Head of caudate nucleus (tissue), 42 donors: ENCODE measurements at regions not wholly inside any gene's neighbourhood (a gene's known extent, or its start where the extent isn't known, plus 50 kb on each side); places are given as distances from the start of the nearest gene placed in this dataset.

ENCODE experiments used
- DNase-seq, 42 donors: peaks; one replicate each; pipeline versions ENCODE4 v3.0.0 to v3.0.0-alpha.2; 2020 to 2021; ENCODE audit warnings: mixed read lengths in 7 of 42
- intact Hi-C: fragments of 100-400 bp; cut with DNase I; formaldehyde crosslinking; loops from one replicate; pipeline ENCODE4 v1.15.0; 2022

DNA sequence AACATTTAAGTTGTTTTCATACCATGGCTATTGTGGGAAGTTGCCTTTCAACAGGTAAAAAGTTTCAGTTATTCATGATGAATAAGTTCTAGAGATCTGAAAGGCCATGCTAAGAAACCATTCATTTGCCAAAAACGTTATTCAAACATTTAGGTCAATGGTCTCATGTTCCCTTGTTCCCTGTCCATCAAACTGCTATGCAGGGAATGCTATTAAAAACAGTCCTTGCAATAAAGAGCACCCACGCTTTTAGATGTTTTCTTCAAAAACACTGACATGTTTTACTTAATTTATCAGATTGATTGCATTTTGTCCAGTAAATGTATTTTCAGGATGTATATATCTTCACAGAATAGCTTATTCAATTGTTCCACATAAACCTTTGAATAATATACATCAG lies 573.2 kb upstream of the PCDH20 start:
- intact Hi-C loops = no loop called here
- DNase-seq = no peak

DNA sequence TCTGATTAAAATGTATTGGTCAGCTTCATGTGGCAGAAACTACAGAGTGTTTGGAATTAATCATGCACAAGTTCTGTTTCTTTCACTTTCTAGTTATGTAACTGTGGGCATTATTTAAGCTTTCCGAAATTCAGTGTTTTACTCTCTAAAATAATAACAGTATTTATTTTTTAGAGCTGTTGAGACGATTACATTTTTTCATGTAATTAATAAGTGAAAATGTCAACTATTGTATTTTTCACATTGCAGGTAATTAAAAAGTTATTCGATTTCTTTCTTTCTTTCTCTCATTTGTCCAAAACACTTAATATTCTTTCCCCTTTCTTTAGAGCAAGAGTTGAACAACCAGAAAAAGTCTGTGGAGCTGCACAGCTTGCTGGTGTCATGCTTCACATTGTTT lies 559.4 kb upstream of the PCDH20 start:
- no peak for DNase-seq
- intact Hi-C loops = no loop called here

DNA sequence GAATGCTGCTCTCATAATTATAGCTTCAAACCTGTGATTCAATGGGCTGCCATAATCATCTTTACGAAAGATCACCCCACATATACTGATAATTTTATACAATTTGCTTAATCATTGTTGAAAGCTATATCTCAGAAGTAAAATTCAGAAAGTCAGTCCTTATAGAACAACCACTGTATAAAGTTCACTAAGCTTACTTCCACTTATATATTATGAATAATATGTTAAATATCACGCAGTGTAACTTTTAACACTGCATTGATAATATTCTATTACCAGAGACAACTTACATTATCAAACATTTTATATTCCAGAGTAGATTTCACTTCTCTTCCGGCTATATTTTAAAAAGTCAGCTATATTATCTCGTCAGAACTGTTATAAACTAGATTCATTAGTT lies 550.1 kb upstream of the PCDH20 start:
- intact Hi-C loops = no loop called here
- DNase-seq = no peak

DNA sequence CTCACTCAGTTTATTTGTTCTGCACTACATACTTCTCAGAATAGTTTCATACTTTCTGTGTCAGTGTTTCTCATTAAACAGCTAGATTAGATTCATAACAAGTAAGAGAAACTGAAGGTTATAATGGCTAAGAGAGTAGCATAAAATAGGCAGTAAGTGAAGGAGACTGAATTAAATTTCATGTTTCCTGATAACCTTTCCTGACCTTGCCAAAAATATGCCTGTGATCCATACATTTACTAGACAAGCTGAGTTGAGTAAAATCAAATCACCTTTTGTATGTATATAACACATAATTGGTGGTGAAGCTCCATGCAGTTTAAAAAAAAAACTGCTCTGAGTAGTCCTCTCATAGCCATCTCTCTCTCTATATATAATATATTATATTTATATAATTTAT lies 545.3 kb upstream of the PCDH20 start:
- DNase-seq = no peak
- intact Hi-C loops = no loop called here

DNA sequence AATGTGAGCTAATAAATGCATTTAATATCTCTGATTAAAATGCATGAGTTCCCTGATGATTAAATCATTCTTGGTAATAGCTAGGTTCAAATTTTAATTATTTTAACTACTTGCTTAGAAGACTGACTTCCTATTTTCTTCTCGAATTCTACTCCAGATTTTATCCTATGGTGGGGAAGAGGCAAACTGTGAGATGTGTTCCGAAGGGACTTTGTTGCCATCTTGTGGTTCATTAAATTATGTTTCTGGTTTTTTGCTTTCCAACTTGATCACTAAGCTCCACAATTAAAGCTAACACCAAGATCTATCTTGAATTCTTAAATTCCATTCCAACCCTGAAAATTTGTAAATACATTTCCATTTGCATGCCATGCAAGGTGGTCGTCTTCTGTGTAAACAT lies 538.4 kb upstream of the PCDH20 start:
- peak in 6 of 42 donors; percentile 2 to 53 (median 12) for DNase-seq
- intact Hi-C loops = no loop called here

DNA sequence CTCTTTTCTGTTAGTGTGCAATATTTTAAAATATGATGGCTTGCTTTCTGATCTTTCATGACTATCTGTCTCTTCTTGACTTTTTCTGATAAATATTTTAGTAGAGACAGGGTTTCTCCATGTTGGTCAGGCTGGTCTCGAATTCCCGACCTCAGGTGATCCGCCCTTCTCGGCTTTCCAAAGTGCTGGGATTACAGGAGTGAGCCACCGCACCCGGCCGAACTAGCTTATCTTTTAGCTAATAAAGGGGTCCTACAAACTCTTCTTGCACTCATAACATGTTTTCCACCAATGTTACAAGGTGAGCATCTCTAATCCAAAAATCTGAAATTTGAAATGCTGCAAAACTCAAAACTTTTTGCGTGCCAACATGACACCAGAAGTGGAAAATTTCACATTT lies 535.2 kb upstream of the PCDH20 start:
- intact Hi-C loops = no loop called here
- no peak for DNase-seq

DNA sequence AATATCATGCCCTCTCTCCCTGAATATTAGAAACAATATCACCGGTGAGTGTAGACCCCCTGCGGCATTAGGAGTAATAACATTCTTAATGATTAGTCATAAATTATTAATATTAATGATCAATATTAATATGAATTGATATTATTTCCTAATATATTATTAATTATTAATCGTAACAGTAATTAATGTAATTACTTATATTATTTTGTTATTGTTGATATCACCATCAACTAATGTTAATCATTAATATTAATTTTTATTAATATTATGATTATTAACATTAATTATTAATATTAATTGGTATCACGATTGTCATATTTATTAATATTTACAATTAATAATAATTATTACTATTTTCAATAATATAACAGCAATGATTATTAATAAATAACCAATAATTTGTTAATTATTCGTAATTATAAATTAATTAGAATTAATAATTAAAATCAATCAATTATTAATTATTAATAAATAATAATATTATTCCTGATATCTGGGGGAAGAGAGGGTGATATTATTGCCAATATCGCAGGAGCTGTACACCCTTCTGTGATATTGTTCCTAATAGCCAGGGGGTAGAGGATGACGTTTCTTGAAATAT lies 528.8 kb upstream of the PCDH20 start:
- intact Hi-C loops = no loop called here
- no peak for DNase-seq

DNA sequence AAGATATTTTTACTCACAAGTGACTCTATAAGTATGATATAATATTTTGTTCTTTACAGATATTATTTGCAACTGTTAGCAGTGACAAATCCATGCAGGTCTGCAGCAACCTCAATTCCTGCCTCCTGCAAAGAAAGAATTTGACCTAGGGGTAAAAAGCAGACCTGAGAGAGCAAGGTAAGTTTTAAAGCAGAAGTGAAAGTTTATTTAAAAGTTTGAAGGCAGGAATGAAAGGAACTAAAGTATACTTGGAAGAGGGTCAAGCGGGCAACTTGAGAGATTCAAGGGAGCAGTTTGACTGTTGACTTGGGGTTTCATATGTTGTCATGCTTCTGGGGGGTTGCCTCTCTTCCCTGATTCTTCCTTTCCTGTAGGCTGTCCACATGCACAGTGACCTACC lies 520.1 kb upstream of the PCDH20 start:
- DNase-seq = no peak
- intact Hi-C loops = no loop called here

DNA sequence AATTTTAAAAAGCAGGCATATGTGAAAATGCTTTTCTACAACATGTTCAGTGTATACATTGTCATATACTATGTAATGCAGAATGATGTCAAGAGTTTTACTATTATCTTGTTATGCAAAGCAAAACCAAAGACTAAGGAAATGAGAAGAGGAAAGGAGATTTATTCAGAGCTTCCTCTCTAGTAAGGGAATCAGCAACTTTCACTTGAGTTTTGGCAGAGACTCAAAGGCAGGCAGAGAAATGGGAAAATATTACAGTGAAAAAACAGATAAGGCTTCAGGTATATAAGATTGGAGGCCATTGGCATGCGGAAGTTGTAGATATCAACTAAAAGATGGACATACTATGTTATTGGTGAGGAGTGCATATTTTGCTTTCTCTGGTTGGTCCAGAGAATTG lies 512.0 kb upstream of the PCDH20 start:
- DNase-seq = no peak
- intact Hi-C loops = no loop called here

DNA sequence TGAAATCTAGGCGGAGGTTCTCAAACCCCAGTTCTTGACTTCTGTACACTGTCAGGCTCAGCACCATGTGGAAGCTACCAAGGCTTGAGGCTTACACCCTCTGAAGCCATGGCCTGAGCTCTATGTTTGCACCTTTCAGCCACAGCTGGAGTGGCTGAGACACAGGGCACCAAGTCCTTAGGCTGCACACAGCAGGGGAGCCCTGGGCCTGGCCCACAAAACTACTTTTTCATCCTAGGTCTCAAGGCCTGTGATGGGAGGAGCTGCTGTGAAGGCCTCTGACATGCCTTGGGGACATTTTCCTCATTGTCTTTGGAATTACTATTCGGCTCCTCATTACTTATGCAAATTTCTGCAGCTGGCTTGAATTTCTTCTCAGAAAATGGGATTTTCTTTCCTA lies 503.2 kb upstream of the PCDH20 start:
- no peak for DNase-seq
- intact Hi-C loops = no loop called here

DNA sequence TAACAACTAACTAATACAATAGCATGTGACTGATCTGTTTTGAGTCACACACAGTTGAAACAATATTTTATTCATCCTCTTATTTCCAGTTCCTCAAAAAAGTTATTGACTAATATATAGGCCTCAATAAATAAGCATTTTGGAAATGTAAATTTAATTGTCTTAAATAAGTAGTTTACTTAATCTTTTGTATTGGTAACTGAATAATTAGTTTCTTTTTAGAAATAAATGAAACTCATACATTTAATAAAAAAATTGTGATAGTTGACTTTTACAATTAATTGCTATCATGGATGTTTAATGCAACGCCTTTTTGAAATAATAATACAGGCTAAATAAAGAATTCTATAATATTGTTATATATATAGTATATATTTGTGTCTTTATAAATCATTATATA lies 500.8 kb upstream of the PCDH20 start:
- DNase-seq = no peak
- intact Hi-C loops = no loop called here

DNA sequence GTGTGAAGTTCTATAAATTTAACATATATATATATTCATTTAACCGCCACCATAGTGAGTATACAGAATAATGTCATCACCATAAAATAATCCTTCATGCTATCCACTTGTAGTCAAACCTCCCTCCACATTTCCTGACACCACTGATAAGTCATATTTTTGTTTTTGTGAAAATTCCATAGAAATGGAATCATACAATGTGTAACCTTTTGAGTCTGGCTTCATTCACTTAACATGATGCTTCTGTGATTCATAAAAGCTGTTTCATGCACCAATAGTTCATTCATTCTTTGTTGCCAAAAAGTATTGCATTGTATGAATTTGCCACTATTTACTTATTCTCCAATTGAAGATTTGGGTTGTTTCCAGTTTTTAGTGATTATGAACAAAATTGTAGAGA lies 497.5 kb upstream of the PCDH20 start:
- intact Hi-C loops = no loop called here
- DNase-seq = no peak

DNA sequence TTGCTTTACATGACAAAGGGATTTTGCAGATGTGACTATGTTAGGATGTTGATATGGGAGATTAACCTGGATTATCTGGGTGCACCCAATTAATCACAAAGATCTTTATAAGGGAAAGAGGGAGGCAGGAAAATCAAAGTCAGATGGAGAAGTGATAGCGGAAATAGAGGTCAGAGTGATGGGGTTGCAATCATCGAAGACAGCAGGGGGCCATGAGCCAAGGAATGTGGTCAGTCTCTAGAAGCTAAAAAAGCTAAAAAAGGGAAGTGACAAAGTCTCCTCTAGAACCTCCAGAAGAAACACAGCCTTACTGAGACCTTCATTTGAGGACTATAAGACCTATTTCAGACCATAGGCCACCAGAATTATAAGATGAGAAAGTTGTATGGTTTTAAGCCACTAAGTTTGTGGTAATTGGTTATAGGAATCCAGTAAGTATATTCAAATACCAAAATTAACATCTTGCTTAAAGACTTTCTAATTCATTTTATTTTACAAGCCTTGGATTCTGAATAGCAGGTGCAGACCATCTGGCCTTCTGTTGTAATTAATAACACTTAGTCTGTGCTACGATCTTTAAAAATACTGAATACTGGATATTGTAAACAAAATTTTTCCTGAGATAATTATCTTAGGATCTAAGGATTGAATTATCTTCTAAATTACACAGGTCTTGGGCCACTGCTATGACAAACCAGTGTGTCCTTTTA lies 493.4 kb upstream of the PCDH20 start:
- no peak for DNase-seq
- intact Hi-C loops = no loop called here

DNA sequence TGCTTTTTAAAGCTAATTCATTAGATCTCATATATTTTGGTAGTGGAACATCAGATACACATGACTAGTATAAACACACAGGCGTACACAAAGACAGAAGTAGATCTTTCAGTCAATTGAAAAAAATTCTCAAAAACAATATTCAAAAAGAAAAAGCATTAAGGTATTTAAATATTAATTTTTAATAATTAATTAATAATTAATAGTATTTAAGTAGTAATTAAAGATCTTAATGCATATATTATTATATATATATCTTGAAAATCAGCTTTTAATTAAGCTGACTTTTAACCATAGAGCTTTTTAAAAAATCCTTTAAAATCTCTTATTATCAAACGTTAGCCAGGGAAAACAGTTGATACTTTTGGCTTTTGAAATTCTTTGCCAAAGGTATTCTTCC lies 489.4 kb upstream of the PCDH20 start:
- DNase-seq = no peak
- intact Hi-C loops = no loop called here

DNA sequence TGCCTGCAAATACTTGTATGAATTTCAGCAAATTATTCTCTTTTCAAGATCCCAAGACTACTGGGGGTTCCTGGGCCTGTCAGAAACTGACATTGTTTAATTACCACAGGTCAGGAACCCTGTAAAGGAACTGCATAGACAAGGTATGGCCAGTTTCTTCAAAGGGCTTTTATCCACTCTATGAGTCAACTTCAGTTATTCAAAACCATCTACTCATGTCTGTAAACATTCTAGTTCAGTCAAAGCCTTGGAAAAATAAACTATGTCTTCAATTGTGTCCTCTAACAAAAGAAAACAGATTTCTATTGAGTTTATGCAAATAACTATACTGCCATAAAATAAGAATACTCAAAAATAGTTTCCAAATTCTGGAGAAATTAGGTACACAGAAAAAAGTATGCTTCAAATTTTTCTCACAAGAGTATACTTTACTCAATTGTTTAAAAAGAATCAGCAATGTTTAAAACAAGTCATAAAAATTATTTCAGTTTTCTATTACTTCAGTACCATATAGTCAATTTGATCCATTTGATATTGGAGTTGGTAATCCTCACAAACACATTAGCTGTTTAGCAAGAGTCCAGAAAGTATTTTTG lies 486.4 kb upstream of the PCDH20 start:
- DNase-seq = no peak
- intact Hi-C loops = no loop called here

DNA sequence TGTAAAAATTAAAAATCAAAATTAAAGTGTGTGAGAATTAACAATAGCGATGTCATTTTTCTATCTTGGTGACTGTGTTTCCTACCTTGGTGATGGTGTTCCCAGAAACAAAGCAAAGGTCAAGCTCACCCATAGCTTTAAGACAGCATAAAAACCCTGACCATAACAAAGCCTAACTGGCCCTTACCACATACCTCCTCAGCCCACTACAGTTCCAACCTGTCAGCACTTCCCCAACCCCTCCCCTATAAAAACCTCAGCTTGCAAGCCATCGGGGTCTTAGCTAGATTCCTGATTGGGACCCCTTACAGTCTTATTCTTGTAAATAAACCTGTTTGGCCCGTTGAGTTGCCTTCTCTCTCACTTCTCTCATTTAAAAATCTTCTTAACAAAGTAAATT lies 484.4 kb upstream of the PCDH20 start:
- no peak for DNase-seq
- intact Hi-C loops = no loop called here

DNA sequence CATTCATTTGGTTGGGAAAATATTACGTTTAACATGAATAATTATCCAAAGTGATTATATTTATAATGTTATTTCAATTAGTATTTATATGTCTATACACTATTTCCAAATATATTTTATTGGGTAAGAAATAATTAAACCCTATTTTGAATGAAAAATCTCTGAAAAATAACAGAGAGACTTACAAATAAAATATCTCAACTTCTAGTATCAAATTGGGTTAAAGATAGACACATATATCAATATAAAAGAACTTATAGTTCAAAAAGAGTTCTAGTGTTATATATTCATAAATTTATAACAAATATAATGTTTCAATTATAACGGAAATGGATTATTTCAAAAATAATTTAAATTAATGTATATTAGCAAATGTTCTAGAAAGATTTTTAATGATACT lies 482.6 kb upstream of the PCDH20 start:
- intact Hi-C loops = no loop called here
- no peak for DNase-seq

DNA sequence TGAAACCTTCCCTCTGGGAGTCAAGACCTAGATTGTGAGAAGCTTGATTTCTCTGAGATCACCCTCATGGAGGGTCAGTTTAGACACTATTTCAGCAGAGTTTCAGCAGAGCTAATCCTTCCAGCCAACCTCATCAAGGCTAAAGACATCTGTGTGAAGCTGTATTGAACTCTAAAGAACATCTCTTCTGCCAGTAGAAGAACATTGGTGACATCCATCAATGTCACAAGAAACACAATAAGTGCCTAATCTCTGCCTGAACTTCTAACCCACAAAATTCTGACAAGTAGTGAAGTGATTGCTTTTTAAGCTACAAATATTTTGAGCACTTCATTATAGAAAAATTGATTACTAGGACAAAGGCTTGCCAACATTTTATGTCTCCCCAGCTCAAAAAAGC lies 475.8 kb upstream of the PCDH20 start:
- no peak for DNase-seq
- intact Hi-C loops = no loop called here

DNA sequence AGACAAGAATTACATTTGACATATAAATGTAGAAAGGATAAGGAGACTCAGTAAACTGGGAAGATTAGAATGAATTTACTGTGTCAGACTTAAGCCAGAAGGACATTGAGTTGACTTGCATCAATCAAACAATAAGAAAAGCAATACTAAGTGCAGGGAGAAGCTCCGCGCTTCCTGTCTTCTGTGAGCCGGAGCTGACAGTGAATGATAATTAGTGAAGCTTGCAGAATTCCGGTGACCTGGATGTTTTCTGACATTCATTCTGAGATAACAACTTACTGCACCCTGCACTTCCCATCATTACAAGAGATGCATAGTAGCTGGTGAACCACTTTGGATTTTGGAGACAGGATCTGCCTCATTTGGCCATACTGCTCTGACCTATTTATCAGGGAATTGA lies 469.2 kb upstream of the PCDH20 start:
- intact Hi-C loops = no loop called here
- no peak for DNase-seq

DNA sequence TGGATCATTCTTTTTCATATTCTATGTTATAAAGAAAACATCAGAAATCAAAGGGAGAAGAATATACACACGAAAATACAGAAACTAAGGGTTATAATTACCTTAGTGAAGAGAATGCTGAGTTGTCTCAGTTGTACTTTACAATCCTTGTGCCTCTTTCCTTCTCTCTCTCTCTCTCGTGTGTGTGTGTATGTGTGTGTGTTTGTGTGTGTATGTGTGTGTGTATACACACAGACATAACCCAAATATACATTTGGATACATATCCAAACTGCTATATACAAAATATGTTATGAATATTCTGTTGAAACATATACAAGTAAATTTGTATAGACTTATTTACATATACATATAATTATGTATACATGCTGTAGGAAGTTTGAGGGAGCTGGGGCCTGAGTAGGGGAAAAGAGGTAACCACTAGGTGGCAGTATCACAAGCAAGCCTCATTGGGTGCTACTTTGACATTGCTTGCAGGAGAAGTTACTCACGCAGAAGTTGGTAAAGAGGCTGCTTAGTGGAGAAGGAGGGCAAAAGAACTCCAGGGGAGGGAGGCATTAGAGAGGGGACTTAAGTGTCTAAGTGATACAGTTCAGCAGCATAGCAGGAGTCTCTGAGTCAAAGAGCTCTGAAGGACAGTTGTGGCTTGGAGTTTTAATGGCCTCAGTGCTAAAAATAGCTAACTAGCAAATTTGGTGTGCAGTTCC lies 465.1 kb upstream of the PCDH20 start:
- DNase-seq = peak in 10 of 42 donors; percentile 4 to 39 (median 8)
- intact Hi-C loops = no loop called here
